ENCODE measurements at regions not wholly inside any gene's neighbourhood (a gene's known extent, or its start where the extent isn't known, plus 50 kb on each side); places are given as distances from the start of the nearest gene placed in this dataset.

DNA sequence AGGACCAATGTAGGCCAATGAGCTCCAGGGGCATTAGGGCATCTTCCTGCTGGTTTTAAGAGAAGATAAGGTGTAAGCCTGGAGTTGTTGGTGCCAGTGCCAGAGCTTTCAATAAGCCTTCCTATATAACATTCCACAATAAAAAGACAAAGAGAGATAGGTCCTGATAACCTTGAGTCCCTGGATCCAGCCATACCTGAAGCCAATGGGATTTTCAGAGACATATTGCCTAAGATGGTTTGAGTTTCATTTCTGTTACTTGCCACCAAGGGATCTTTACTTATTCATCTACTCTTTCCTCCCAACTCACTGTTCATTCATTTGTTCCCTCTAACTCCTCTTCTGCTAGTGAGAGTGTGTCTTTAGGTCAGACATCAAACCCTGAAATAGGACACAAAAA, 68.8 kb upstream of the CAPZB start:
- no TSS peak for BruUV-seq (replicated peaks)
- no peak overlapping the region for H2AFZ ChIP-seq (ENCODE audit: low read depth, low read length)
- H3K9me3 ChIP-seq (replicated peaks; ENCODE audit: control insufficient read depth, insufficient read depth, low read depth, low read length): peaks cover 7% of the 10 kb centered on the region
- intact Hi-C loops (cut with micrococcal nuclease): no loop called here
- CTCF ChIA-PET (ENCODE audit: low intra/inter-chr PET ratio): no interaction called here
- H3K4me2 ChIP-seq (ENCODE audit: insufficient read depth, low read length): no peak overlapping the region
- TF ChIP-seq RBM25 (IDR thresholded peaks at IDR 0.05; ENCODE audit: low read depth, low read length, severe bottlenecking) (peak; percentile 27), SNIP1 (IDR thresholded peaks at IDR 0.05; ENCODE audit: low read depth) (no peak), CBFA2T2 (conservative IDR thresholded peaks at IDR 0.05) (no peak), MCM7 (IDR thresholded peaks at IDR 0.05) (no peak), ATF1 (CRISPR knock-in tag; IDR thresholded peaks at IDR 0.05) (no peak), ATF1 (tag; IDR thresholded peaks at IDR 0.05) (no peak), POLR2AphosphoS5 (IDR thresholded peaks at IDR 0.05; ENCODE audit: control insufficient read depth, insufficient read depth, low read depth, low read length) (no peak)
- TF ChIP-seq, protein P1, sequence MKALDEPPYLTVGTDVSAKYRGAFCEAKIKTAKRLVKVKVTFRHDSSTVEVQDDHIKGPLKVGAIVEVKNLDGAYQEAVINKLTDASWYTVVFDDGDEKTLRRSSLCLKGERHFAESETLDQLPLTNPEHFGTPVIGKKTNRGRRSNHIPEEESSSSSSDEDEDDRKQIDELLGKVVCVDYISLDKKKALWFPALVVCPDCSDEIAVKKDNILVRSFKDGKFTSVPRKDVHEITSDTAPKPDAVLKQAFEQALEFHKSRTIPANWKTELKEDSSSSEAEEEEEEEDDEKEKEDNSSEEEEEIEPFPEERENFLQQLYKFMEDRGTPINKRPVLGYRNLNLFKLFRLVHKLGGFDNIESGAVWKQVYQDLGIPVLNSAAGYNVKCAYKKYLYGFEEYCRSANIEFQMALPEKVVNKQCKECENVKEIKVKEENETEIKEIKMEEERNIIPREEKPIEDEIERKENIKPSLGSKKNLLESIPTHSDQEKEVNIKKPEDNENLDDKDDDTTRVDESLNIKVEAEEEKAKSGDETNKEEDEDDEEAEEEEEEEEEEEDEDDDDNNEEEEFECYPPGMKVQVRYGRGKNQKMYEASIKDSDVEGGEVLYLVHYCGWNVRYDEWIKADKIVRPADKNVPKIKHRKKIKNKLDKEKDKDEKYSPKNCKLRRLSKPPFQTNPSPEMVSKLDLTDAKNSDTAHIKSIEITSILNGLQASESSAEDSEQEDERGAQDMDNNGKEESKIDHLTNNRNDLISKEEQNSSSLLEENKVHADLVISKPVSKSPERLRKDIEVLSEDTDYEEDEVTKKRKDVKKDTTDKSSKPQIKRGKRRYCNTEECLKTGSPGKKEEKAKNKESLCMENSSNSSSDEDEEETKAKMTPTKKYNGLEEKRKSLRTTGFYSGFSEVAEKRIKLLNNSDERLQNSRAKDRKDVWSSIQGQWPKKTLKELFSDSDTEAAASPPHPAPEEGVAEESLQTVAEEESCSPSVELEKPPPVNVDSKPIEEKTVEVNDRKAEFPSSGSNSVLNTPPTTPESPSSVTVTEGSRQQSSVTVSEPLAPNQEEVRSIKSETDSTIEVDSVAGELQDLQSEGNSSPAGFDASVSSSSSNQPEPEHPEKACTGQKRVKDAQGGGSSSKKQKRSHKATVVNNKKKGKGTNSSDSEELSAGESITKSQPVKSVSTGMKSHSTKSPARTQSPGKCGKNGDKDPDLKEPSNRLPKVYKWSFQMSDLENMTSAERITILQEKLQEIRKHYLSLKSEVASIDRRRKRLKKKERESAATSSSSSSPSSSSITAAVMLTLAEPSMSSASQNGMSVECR (CRISPR knock-in tag; IDR thresholded peaks at IDR 0.05): no peak
- H3K27me3 ChIP-seq (ENCODE audit: control insufficient read depth in 2 of 2, insufficient read depth in 2 of 2, low read length in 2 of 2): peaks cover 19 to 23% of the 10 kb centered on the region in 2 experiments
- no peak overlapping the region for H3K9ac ChIP-seq (ENCODE audit: insufficient read depth in 1 of 2, low read depth in 2 of 2, low read length in 2 of 2)
- H3K9me1 ChIP-seq (ENCODE audit: control insufficient read depth, insufficient read depth, low read length): no peaks in the 10 kb centered on the region
- H3K4me3 ChIP-seq: no peak overlapping the region
- H3K79me2 ChIP-seq (ENCODE audit: control insufficient read depth, insufficient read depth, low read length): no peaks in the 10 kb centered on the region
- no peak for ATAC-seq
- no peak for DNase-seq (ENCODE audit: extremely low read depth in 1 of 4, low spot score in 3 of 4)
- in situ Hi-C loops (cut with MboI): no loop called here
- POLR2A ChIA-PET: no interaction called here
- H3K27ac ChIP-seq (ENCODE audit: extremely low read depth, low read depth, low read length): no peak overlapping the region
- H4K20me1 ChIP-seq (replicated peaks; ENCODE audit: control insufficient read depth, insufficient read depth, low read length): no peaks in the 10 kb centered on the region
- no peaks in the 10 kb centered on the region for H3K36me3 ChIP-seq (ENCODE audit: control insufficient read depth, insufficient read depth, low read length)
- FAIRE-seq: no peak
- H3K4me1 ChIP-seq (replicated peaks in 1 of 2; ENCODE audit: control insufficient read depth in 2 of 2, insufficient read depth in 2 of 2, low read length in 2 of 2): no peaks in the 10 kb centered on the region
